Esophagus muscularis mucosa (tissue), 4 donors: ENCODE measurements at regions not wholly inside any gene's neighbourhood (a gene's known extent, or its start where the extent isn't known, plus 50 kb on each side); places are given as distances from the start of the nearest gene placed in this dataset.

Source experiments
- CTCF ChIP-seq, 3 experiments: fragments of 200-600 bp in 2 of 3; fragments of 450-650 bp in 1 of 3; sonication (generic) in 2 of 3; IDR thresholded peaks; one replicate each; pipeline ENCODE4 v1.5.1; 2017 to 2019; ENCODE audit warnings: antibody characterized with exemption in 3 of 3, mild to moderate bottlenecking in 2 of 3, moderate library complexity in 1 of 3
- EP300 ChIP-seq: sonication (generic); formaldehyde crosslinking; IDR thresholded peaks from one replicate; pipeline ENCODE4 v1.6.1; 2017; ENCODE audit warnings: antibody characterized with exemption
- POLR2A ChIP-seq: fragments of 450-650 bp; IDR thresholded peaks from one replicate; pipeline ENCODE4 v1.6.1; 2017; ENCODE audit warnings: antibody characterized with exemption, moderate library complexity, mild to moderate bottlenecking, low read depth
- POLR2AphosphoS5 ChIP-seq, 2 donors: sonication (generic); formaldehyde crosslinking; IDR thresholded peaks; one replicate each; pipeline ENCODE4 v1.6.1; 2017; ENCODE audit warnings: antibody characterized with exemption in 2 of 2

- TF ChIP-seq CTCF (IDR thresholded peaks at IDR 0.05) = no peak
- no peak for TF ChIP-seq POLR2A
- no peak for TF ChIP-seq POLR2AphosphoS5 (IDR thresholded peaks at IDR 0.05)
- TF ChIP-seq EP300 = no peak
Observed at GRCh38 chr1:22340066-22340465, 111.6 kb upstream of the ZBTB40 start.
